SIG-M5 (cell line): ENCODE measurements at regions not wholly inside any gene's neighbourhood (a gene's known extent, or its start where the extent isn't known, plus 50 kb on each side); places are given as distances from the start of the nearest gene placed in this dataset.

ENCODE experiments used
- DNase-seq: peaks from one replicate; lab custom pipeline; 2025; lab: John Stamatoyannopoulos, UW

DNA sequence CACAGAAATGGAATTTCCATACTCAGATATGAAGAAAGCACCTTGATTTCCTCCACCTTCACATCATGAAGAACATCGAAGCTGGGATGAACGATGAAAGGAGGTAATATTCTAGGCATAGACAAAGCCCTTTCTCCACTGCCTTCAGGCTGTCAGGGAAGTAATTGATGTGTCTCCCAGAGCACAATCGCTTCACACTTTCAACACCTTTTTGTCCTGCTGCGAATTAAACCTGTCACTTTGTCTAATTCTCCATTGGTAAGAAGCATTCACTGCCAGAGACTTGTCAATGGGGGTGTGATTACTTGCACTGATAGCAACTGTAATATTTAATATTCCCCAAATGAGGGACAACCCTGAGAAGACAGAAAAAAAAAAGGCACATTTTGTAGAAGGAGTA, 260.1 kb downstream of the ETS1 start:
- DNase-seq = no peak

- no peak for DNase-seq
These were observed 260.6 kb downstream of the ETS1 start for GRCh38 chr11:128326791-128327190.

DNA sequence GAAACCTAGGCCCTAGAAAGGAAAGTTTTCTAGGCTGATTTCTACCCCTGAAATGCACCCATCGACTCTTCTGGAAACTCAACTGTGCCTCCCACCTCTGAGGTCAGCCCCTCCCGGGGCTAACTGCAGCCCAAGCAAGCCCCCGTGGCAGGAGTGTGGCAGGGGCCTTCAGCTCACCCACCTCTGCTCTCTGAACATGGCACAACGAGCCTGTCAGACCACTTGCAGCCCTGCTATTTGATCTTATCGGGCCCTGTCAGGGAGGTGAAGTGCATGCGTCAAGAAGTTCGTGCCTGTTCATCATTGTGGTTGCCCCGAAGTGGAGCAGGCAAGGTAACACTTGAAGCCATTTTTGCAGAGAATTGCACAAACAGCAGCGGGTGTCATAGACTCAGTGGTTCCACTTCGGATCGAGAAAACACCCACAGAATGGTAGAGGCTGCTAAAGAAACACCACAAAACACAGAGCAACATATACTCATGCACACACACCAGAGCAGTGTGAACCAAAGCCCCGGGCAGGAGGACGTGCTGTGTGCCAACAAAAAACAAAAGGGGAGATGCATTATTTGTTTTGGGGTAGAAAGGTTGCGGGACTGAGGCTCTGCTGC, 262.7 kb downstream of the ETS1 start:
- DNase-seq = no peak

DNA sequence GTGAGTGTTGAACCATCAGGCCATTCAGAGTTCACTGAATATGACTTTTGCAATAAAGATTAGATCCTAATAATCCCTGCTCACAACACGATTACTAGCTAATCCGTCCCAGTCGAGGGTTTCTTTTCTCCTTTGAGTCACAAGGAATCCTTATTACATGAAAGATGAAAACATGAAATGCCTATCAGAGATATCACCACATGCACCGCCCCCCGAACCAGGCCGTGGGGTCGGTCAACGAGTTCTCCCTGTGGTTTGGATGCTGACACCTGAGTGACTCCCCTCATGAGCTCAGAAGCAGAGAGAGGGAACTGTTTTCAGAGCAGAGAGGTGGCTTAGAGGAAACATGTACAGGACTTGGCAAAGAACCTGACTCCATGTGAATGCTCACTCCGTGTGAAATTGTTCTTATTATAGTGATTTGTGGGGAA, 263.3 kb downstream of the ETS1 start:
- no peak for DNase-seq

- no peak for DNase-seq
These were observed 264.0 kb downstream of the ETS1 start for GRCh38 chr11:128323381-128323780.

GRCh38 chr11:128318856-128319474, 268.4 kb downstream of the ETS1 start:
- DNase-seq = no peak

- no peak for DNase-seq
These were observed 270.7 kb downstream of the ETS1 start for GRCh38 chr11:128316541-128317227.

DNA sequence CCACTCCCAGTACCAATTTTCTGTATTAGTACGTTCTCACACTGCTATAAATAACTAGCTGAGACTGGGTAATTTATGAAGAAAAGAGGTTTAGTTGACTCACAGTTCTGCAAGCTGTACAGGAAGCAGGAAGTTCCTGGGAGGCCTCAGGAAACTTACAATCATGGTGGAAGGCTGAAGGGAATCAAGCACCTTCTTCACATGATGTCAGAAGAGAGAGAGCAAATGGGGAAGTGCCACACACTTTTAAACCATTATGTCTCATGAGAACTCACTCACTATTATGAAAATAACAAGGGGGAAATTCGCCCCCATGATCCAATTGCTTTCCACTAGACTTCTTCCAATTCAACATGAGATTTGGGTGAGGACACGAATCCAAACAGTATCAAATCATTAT, 271.4 kb downstream of the ETS1 start:
- DNase-seq = no peak

DNA sequence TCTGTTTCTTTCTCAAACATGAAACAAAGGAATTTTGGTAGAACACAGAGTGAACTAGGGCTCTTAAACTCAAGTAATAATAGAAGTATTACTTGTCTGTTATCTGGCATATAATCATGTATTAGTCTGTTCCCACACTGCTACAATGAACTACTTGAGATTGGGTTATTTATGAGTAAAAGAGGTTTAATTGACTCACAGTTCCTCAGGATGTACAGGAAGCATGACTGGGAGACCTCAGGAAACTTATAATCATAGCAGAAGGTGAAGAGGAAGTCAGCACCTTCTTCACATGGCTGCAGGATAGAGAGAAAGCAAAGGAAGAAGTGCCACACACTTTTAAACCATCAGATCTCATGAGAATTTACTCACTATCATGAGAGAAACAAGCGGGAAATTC, 273.4 kb downstream of the ETS1 start:
- no peak for DNase-seq

- DNase-seq = no peak
These were observed 275.3 kb downstream of the ETS1 start for GRCh38 chr11:128311742-128312719.

DNA sequence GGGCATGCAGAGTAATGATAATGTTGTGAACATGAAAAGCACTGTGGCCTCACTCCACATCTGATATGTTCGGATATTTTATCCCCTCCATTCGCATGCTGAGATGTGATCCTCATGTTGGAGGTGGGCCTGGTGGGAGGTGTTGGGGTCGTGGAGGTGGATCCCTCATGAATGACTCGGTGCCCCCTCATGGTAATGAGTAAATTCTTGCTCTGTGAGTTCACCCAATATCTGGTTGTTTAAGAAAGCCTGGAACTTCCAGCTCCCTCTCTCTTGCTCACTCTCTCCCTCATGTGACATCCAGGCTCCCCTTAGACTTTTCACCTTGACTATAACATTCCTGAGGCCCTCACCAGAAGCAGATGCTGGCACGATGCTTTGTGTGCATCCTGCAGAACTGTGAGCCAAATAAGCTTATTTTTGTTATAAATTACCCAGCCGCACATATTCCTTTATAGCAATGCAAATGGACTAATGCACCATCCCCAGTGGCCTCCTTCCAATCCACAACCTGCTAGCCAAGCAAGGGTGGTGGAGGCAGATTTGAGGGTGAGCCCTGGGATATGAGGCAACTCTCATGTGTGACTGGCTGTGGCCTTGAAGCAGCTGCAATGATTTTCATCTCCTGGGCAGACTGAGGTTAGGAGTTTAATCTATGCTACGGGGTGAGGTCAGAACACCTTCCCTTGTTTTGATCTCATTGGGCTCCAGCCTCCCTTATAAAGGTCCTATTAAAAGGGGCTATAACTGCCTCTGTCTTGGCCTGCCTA, 276.5 kb downstream of the ETS1 start:
- DNase-seq = no peak

DNA sequence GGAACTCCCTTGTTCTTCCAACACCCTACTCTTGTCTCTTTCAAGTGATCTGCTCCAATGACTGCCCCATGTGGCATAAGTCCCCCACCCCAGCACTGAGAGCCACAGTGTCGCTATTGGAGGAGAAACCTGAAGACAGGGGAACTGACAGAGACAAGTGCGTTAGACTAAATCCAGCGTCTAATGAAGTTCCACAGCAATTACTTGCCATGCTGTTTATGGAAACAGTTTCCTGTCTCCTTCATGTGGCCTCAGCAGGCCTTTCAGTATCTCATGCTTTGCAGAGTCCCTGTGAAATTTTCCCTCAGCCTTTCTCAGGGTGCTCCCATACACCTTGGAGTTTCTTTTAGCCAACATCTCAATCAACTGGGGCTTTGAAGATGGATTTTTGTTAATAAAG, 277.4 kb downstream of the ETS1 start:
- DNase-seq = no peak

- no peak for DNase-seq
These were observed 278.6 kb downstream of the ETS1 start for GRCh38 chr11:128308794-128309193.

GRCh38 chr11:128305588-128305987, 281.8 kb downstream of the ETS1 start:
- DNase-seq = no peak

DNA sequence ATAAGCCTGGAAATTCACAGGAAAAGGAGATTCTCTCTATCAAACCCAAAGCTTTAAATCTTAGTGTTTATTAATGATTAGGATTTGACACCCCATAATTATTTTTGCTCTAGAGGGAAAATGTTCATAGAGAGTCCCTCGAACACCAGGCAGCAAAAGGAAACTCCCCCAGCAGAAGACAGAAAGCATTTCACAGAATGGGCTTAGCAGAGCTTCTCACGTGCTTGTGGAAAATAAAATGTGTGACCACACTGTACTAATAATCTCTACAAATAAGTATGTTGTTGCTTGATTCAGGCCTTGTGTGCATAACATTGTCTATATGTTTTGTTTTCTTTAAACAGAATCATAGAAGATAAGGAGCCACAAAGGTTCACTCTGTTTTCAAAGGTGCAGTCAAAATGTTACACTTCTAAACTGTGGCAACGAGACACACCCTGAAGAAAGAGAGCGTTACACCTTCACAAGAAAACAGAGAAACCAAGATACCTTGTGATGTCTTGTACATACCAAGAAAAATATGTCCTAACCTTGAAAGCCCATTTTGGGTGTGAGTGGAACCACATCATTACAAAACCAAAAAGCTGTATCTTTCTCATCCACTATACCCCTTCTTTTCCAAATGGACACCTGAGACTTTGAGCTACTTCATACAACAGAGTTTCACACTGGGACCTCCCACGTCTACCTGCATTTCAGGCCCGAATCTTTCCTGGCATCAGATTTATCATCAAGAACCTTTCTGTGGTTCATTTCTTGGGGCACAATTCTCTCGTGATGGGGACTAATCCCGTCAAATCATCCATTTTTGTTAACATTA, 282.5 kb downstream of the ETS1 start:
- no peak for DNase-seq

GRCh38 chr11:128304116-128304515, 283.2 kb downstream of the ETS1 start:
- DNase-seq = no peak

DNA sequence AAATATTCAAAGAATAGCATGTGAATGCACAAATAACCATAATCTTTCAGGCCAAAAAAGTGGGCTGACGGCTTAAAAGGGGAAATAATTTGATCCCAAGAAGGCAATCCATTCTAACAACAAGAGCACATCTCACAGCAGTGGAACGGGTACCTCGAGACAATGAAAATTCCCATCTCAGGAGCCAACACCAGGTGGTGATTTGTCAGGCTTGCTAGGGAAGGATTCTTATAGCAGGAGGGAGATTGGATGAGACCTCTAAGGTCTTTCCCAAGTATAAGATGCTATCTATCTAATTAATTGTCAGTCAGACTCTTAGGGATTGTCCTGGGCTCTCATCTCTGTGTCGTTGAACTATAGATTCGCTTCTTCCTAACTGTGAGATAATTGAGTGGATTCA, 284.0 kb downstream of the ETS1 start:
- no peak for DNase-seq

GRCh38 chr11:128302425-128303186, 284.8 kb downstream of the ETS1 start:
- DNase-seq = no peak

DNA sequence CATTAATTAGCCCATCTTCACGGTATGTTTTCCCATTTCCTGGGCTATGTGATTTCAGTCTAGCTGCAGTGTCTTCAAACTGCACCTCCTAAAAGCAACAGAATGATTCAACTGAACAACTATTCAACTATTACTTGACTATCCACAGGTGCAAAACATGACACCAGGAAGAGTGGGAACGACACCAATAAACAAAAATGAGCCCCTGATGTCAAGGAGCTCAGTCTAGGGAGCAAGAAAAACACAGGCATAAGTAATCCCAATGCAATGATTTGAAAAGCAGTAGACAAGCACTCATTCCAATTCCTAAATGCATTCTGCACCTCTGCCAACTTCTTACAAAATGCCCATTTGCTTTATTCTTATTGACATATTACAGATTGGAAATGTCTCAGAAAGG, 285.6 kb downstream of the ETS1 start:
- no peak for DNase-seq

DNA sequence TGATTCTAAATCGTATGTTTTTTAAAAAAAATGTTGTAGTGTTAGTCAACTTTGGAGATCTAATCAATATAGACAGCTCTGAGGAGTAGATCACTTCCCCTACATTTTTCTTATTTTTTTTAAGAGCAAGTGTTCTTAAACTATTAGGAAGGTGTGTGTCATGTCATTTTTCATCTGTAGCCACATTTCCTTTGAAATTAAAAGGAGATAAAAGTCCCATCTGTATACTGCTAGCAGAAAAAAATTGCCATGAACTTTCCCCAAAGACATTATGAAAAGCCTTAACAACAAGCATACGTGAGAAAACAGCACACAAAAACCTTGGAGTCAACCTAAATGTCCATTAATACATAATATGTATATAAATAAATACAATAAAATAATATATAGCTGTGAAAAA, 286.6 kb downstream of the ETS1 start:
- DNase-seq = no peak
